GM23338 (cell line): ENCODE measurements at regions not wholly inside any gene's neighbourhood (a gene's known extent, or its start where the extent isn't known, plus 50 kb on each side); places are given as distances from the start of the nearest gene placed in this dataset.

Source experiments
- ATAC-seq: fragments of 200-7000 bp; cut with Tn5 transposase; 3 replicates; pipeline ENCODE4 v1.9.1; 2020
- DNase-seq: peaks from one replicate; pipeline ENCODE4 v3.0.0-alpha.2; 2015; ENCODE audit warnings: low spot score
- H2AFZ ChIP-seq: fragments of 200-600 bp; sonication (generic); 2 replicates; pipeline ENCODE4 v1.8.0; 2016; ENCODE audit warnings: antibody characterized with exemption, mild to moderate bottlenecking, moderate library complexity
- H3F3A ChIP-seq: fragments of 200-600 bp; sonication (generic); replicated peaks from 2 replicates; pipeline ENCODE4 v1.8.0; 2017; ENCODE audit warnings: antibody characterized with exemption, mixed run types, low read depth
- H3K27ac ChIP-seq: fragments of 200-600 bp; sonication (generic); 2 replicates; pipeline ENCODE4 v1.6.1; 2016; ENCODE audit warnings: low read depth
- H3K27me3 ChIP-seq: fragments of 200-600 bp; sonication (generic); 2 replicates; pipeline ENCODE4 v1.8.0; 2016; ENCODE audit warnings: mild to moderate bottlenecking, mixed run types, moderate library complexity; ENCODE audit not compliant: insufficient read depth
- H3K36me3 ChIP-seq: fragments of 200-600 bp; sonication (generic); 2 replicates; pipeline ENCODE4 v1.8.0; 2016; ENCODE audit warnings: mild to moderate bottlenecking; ENCODE audit not compliant: insufficient read depth
- H3K4me1 ChIP-seq: fragments of 200-600 bp; sonication (generic); 2 replicates; pipeline ENCODE4 v1.8.0; 2016; ENCODE audit warnings: mild to moderate bottlenecking, moderate library complexity; ENCODE audit not compliant: insufficient read depth
- H3K4me2 ChIP-seq: fragments of 200-600 bp; sonication (generic); 2 replicates; pipeline ENCODE4 v1.7.1; 2017; ENCODE audit warnings: mixed run types
- H3K4me3 ChIP-seq: fragments of 200-600 bp; sonication (generic); 2 replicates; pipeline ENCODE4 v1.6.1; 2016; ENCODE audit warnings: mixed run types
- H3K79me2 ChIP-seq: fragments of 200-600 bp; sonication (generic); replicated peaks from 2 replicates; pipeline ENCODE4 v1.8.0; 2017; ENCODE audit warnings: mild to moderate bottlenecking; ENCODE audit not compliant: insufficient read depth
- H3K9me2 ChIP-seq: fragments of 200-600 bp; sonication (generic); 2 replicates; pipeline ENCODE4 v1.8.0; 2017; ENCODE audit not compliant: insufficient read depth
- H4K20me1 ChIP-seq: fragments of 200-600 bp; sonication (generic); replicated peaks from 2 replicates; pipeline ENCODE4 v1.8.0; 2017; ENCODE audit warnings: mild to moderate bottlenecking; ENCODE audit not compliant: insufficient read depth
- H3K27ac Mint-ChIP-seq: 2 replicates; pipeline ENCODE4 v1.8.0; 2020; ENCODE audit warnings: inconsistent platforms, mild to moderate bottlenecking, moderate library complexity, mixed read lengths
- H3K27me3 Mint-ChIP-seq: 3 replicates; pipeline ENCODE4 v1.8.0; 2022; ENCODE audit warnings: low read depth, mild to moderate bottlenecking, moderate library complexity, mixed read lengths, inconsistent platforms; ENCODE audit not compliant: insufficient read depth, poor library complexity
- H3K36me3 Mint-ChIP-seq: 3 replicates; pipeline ENCODE4 v1.8.0; 2021; ENCODE audit warnings: low read depth, mild to moderate bottlenecking, inconsistent platforms, moderate library complexity, mixed read lengths
- H3K4me1 Mint-ChIP-seq: 3 replicates; pipeline ENCODE4 v1.8.0; 2020; ENCODE audit warnings: mild to moderate bottlenecking, inconsistent platforms, mixed read lengths
- H3K4me3 Mint-ChIP-seq: 3 replicates; pipeline ENCODE4 v1.8.0; 2021; ENCODE audit warnings: moderate library complexity, mild to moderate bottlenecking, inconsistent platforms, mixed read lengths
- H3K9me3 Mint-ChIP-seq: 3 replicates; pipeline ENCODE4 v1.8.0; 2020; ENCODE audit warnings: moderate library complexity, mild to moderate bottlenecking, inconsistent platforms, mixed read lengths
- CREB1 ChIP-seq: fragments of 250-450 bp; sonication (Bioruptor Pico); IDR thresholded peaks from 2 replicates; pipeline ENCODE4 v1.5.0; 2020; ENCODE audit warnings: low read depth, mild to moderate bottlenecking, moderate library complexity
- CTCF ChIP-seq, 2 experiments: fragments of 200-600 bp in 1 of 2; sonication (generic) in 1 of 2; conservative IDR thresholded peaks; 2 replicates each; pipeline versions ENCODE4 v1.5.1 to v1.6.1; 2016 to 2017; ENCODE audit warnings: antibody characterized with exemption in 2 of 2, low read depth in 2 of 2, mild to moderate bottlenecking in 2 of 2, moderate library complexity in 1 of 2
- ETS1 ChIP-seq: IDR thresholded peaks from 2 replicates; pipeline ENCODE4 v1.6.1; 2016; ENCODE audit warnings: antibody characterized with exemption
- EZH2 ChIP-seq: fragments of 200-600 bp; sonication (generic); IDR thresholded peaks from one replicate; pipeline ENCODE4 v1.8.0; 2017; ENCODE audit warnings: antibody characterized with exemption, mild to moderate bottlenecking, low read depth; ENCODE audit not compliant: unreplicated experiment
- EZH2phosphoT487 ChIP-seq: fragments of 200-600 bp; sonication (generic); IDR thresholded peaks from one replicate; pipeline ENCODE4 v1.8.1; 2018; ENCODE audit warnings: antibody characterized with exemption; ENCODE audit not compliant: unreplicated experiment
- JUNB ChIP-seq: IDR thresholded peaks from one replicate; pipeline ENCODE4 v1.6.1; 2016; ENCODE audit warnings: antibody characterized with exemption; ENCODE audit not compliant: unreplicated experiment
- NANOG ChIP-seq: IDR thresholded peaks from 2 replicates; pipeline ENCODE4 v1.6.1; 2016; ENCODE audit warnings: antibody characterized with exemption, borderline replicate concordance
- POLR2AphosphoS5 ChIP-seq: IDR thresholded peaks from 2 replicates; pipeline ENCODE4 v1.6.1; 2016; ENCODE audit warnings: antibody characterized with exemption, low read depth
- REST ChIP-seq: IDR thresholded peaks from one replicate; pipeline ENCODE4 v1.6.1; 2018; ENCODE audit warnings: antibody characterized with exemption; ENCODE audit not compliant: unreplicated experiment
- STAT1 ChIP-seq: IDR thresholded peaks from one replicate; pipeline ENCODE4 v1.6.1; 2016; ENCODE audit warnings: antibody characterized with exemption; ENCODE audit not compliant: unreplicated experiment
- ZNF114 ChIP-seq: fragments of 250-450 bp; sonication (Bioruptor Pico); IDR thresholded peaks from 2 replicates; pipeline ENCODE4 v1.5.0; 2020; ENCODE audit warnings: mild to moderate bottlenecking, moderate library complexity
- ZNF331 ChIP-seq: fragments of 250-450 bp; sonication (Bioruptor Pico); IDR thresholded peaks from 2 replicates; pipeline ENCODE4 v1.5.0; 2020; ENCODE audit warnings: low read depth, mild to moderate bottlenecking, moderate library complexity
- ZNF462 ChIP-seq: fragments of 250-450 bp; sonication (Bioruptor Pico); IDR thresholded peaks from 2 replicates; pipeline ENCODE4 v1.5.0; 2020; ENCODE audit warnings: mild to moderate bottlenecking, moderate library complexity

- Histone ChIP-seq H4K20me1 (no peaks in the 10 kb centered on the region), H3F3A (no peaks in the 10 kb centered on the region), H3K4me1 (peaks cover 43% of the 10 kb centered on the region), H3K9me2 (no peaks in the 10 kb centered on the region), H3K4me3 (no peak overlapping the region), H3K4me2 (peak overlapping the region; percentile 21; the same call in 1 of the 2 replicates), H2AFZ (peak overlapping the region; percentile 41), H3K27ac (no peak overlapping the region), H3K27me3 (peaks cover 33% of the 10 kb centered on the region), H3K36me3 (no peaks in the 10 kb centered on the region), H3K79me2 (no peaks in the 10 kb centered on the region)
- Mint-ChIP-seq H3K27me3 (peaks cover 4% of the 10 kb centered on the region), H3K9me3 (no peaks in the 10 kb centered on the region), H3K4me1 (peaks cover 27% of the 10 kb centered on the region), H3K27ac (no peak overlapping the region), H3K36me3 (no peaks in the 10 kb centered on the region), H3K4me3 (no peak overlapping the region)
- TF ChIP-seq JUNB (no peak), POLR2AphosphoS5 (no peak), EZH2phosphoT487 (no peak), EZH2 (no peak), ZNF114 (no peak), ZNF331 (CRISPR knock-in tag) (no peak), CTCF (conservative IDR thresholded peaks at IDR 0.05; ENCODE audit: low read depth in 2 of 2) (no peak), STAT1 (no peak), CREB1 (CRISPR knock-in tag) (no peak), ZNF462 (no peak), ETS1 (no peak), NANOG (no peak), REST (no peak)
- DNase-seq = no peak
- ATAC-seq = no peak
Measured at GRCh38 chr6:55101157-55101556, 73.2 kb upstream of the HCRTR2 start.
